GM19463 (cell line): ENCODE measurements at regions not wholly inside any gene's neighbourhood (a gene's known extent, or its start where the extent isn't known, plus 50 kb on each side); places are given as distances from the start of the nearest gene placed in this dataset.

Experiments used
- ATAC-seq: cut with Tn5 transposase; IDR thresholded peaks from one replicate; pipeline ENCODE4 v1.9.1; 2021; ENCODE audit warnings: mild to moderate bottlenecking, moderate library complexity; ENCODE audit not compliant: unreplicated experiment

GRCh38 chr5:52668544-52669185 lies 119.1 kb upstream of the ITGA1 start:
- ATAC-seq, result no peak

GRCh38 chr5:52672459-52672858 lies 115.3 kb upstream of the ITGA1 start:
- no peak for ATAC-seq

- ATAC-seq, result no peak
These were observed 114.2 kb upstream of the ITGA1 start for GRCh38 chr5:52673495-52673894.

- no peak for ATAC-seq
These were observed 112.7 kb upstream of the ITGA1 start for GRCh38 chr5:52674815-52675545.

- no peak for ATAC-seq
These were observed 105.2 kb upstream of the ITGA1 start for GRCh38 chr5:52682492-52682891.

- ATAC-seq, result no peak
These were observed 103.7 kb upstream of the ITGA1 start for GRCh38 chr5:52684051-52684450.

- no peak for ATAC-seq
These were observed 102.2 kb upstream of the ITGA1 start for GRCh38 chr5:52685566-52685965.

- no peak for ATAC-seq
These were observed 101.7 kb upstream of the ITGA1 start for GRCh38 chr5:52685971-52686370.

- ATAC-seq, result no peak
These were observed 97.4 kb upstream of the ITGA1 start for GRCh38 chr5:52690236-52690768.

GRCh38 chr5:52692039-52692438 lies 95.7 kb upstream of the ITGA1 start:
- ATAC-seq, result no peak

GRCh38 chr5:52692606-52693005 lies 95.1 kb upstream of the ITGA1 start:
- ATAC-seq, result no peak

GRCh38 chr5:52693280-52693679 lies 94.4 kb upstream of the ITGA1 start:
- peak; percentile 89 for ATAC-seq

GRCh38 chr5:52693836-52694235 lies 93.9 kb upstream of the ITGA1 start:
- ATAC-seq, result no peak

GRCh38 chr5:52694648-52695047 lies 93.1 kb upstream of the ITGA1 start:
- no peak for ATAC-seq

GRCh38 chr5:52702877-52703276 lies 84.8 kb upstream of the ITGA1 start:
- peak; percentile 82 for ATAC-seq

- ATAC-seq, result peak; percentile 28
These were observed 84.4 kb upstream of the ITGA1 start for GRCh38 chr5:52703321-52703720.

- ATAC-seq, result no peak
These were observed 82.0 kb upstream of the ITGA1 start for GRCh38 chr5:52705720-52706119.

- ATAC-seq, result no peak
These were observed 80.9 kb upstream of the ITGA1 start for GRCh38 chr5:52706775-52707174.

- ATAC-seq, result no peak
These were observed 80.1 kb upstream of the ITGA1 start for GRCh38 chr5:52707616-52708015.

- no peak for ATAC-seq
These were observed 79.3 kb upstream of the ITGA1 start for GRCh38 chr5:52708463-52708862.

- ATAC-seq, result peak; percentile 77
These were observed 78.4 kb upstream of the ITGA1 start for GRCh38 chr5:52709167-52709925.
